ENCODE measurements at regions not wholly inside any gene's neighbourhood (a gene's known extent, or its start where the extent isn't known, plus 50 kb on each side); places are given as distances from the start of the nearest gene placed in this dataset.
A peak's percentile ranks its signal among the peaks of the same experiment; 100 is the strongest.

GRCh38 chr17:73821665-73822064, 177.4 kb upstream of the SDK2 start:
- peaks cover 40% of the 10 kb centered on the region for H3K27me3 Mint-ChIP-seq
- H3K36me3 Mint-ChIP-seq = no peaks in the 10 kb centered on the region
- peaks cover 5% of the 10 kb centered on the region for H3K9me3 Mint-ChIP-seq
- ATAC-seq = no peak
- no peak overlapping the region for H3K27ac Mint-ChIP-seq
- H3K4me3 Mint-ChIP-seq = no peak overlapping the region
- H3K4me1 Mint-ChIP-seq = no peaks in the 10 kb centered on the region

GRCh38 chr17:73822371-73822770, 178.1 kb upstream of the SDK2 start:
- peaks cover 40% of the 10 kb centered on the region for H3K27me3 Mint-ChIP-seq
- no peaks in the 10 kb centered on the region for H3K36me3 Mint-ChIP-seq
- peaks cover 5% of the 10 kb centered on the region for H3K9me3 Mint-ChIP-seq
- H3K4me1 Mint-ChIP-seq = no peaks in the 10 kb centered on the region
- no peak for ATAC-seq
- H3K4me3 Mint-ChIP-seq = no peak overlapping the region
- no peak overlapping the region for H3K27ac Mint-ChIP-seq

GRCh38 chr17:73823684-73824083, 179.4 kb upstream of the SDK2 start:
- Mint-ChIP-seq H3K27me3 (peaks cover 40% of the 10 kb centered on the region), H3K4me1 (no peaks in the 10 kb centered on the region), H3K9me3 (peaks cover 2% of the 10 kb centered on the region), H3K27ac (no peak overlapping the region), H3K4me3 (no peak overlapping the region), H3K36me3 (no peaks in the 10 kb centered on the region)
- no peak for ATAC-seq

DNA sequence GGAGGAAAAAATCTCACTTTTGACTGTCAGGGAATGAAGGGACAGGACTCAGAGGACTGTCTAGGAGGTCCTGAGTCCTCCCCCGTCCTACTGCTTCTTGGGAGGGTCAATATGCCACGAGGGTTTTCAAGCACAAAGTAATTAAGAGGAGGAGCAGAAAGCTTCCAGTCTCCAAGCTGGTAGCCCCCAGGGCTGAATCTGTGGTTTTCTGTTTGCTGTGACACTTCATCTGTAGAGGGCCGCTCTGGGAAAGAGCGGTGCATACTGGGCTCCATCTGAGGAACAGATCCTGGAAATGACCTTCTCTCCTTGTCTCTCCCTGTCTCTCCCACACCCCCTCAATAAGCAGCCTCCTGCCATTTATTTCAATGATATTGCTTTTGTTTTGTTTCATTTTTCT, 180.1 kb upstream of the SDK2 start:
- peaks cover 40% of the 10 kb centered on the region for H3K27me3 Mint-ChIP-seq
- ATAC-seq = no peak
- no peaks in the 10 kb centered on the region for H3K9me3 Mint-ChIP-seq
- no peaks in the 10 kb centered on the region for H3K4me1 Mint-ChIP-seq
- H3K36me3 Mint-ChIP-seq = no peaks in the 10 kb centered on the region
- no peak overlapping the region for H3K4me3 Mint-ChIP-seq
- no peak overlapping the region for H3K27ac Mint-ChIP-seq

- H3K27ac Mint-ChIP-seq = no peak overlapping the region
- H3K4me1 Mint-ChIP-seq = no peaks in the 10 kb centered on the region
- no peaks in the 10 kb centered on the region for H3K36me3 Mint-ChIP-seq
Observed at GRCh38 chr17:73826181-73826871, 182.1 kb upstream of the SDK2 start.

DNA sequence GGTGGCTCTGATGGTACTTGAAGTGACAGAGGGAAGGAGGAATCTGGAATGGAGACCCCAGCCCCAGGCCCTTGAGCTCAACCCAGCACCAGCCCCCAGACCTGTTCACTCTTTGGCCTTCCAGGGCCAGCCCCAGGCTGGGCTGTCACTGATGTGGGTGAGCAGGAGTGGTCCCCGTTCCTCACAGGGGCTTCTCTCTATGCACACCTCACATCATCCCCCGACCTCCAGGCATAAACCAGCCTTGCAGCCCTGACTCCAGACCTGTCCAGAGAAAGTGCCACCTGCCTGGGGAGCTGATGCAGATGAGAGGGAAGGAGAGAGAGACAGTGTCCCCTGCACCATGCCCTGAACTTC, 182.6 kb upstream of the SDK2 start:
- Mint-ChIP-seq H3K27ac (no peak overlapping the region), H3K4me1 (no peaks in the 10 kb centered on the region)

More at GRCh38 chr17:73826181-73826871, 182.1 kb upstream of the SDK2 start:
- Mint-ChIP-seq H3K4me3 (no peak overlapping the region), H3K27me3 (peaks cover 44% of the 10 kb centered on the region), H3K9me3 (no peaks in the 10 kb centered on the region)
- ATAC-seq = peak; percentile 9

GRCh38 chr17:73827627-73828291, 183.5 kb upstream of the SDK2 start:
- Mint-ChIP-seq H3K27me3 (peaks cover 41% of the 10 kb centered on the region), H3K4me1 (no peaks in the 10 kb centered on the region), H3K36me3 (no peaks in the 10 kb centered on the region), H3K9me3 (no peaks in the 10 kb centered on the region), H3K4me3 (no peak overlapping the region), H3K27ac (no peak overlapping the region)
- ATAC-seq = no peak

More for the DNA sequence above, 182.6 kb upstream of the SDK2 start:
- peak; percentile 29 for ATAC-seq
- no peak overlapping the region for H3K4me3 Mint-ChIP-seq
- peaks cover 43% of the 10 kb centered on the region for H3K27me3 Mint-ChIP-seq
- no peaks in the 10 kb centered on the region for H3K36me3 Mint-ChIP-seq
- H3K9me3 Mint-ChIP-seq = no peaks in the 10 kb centered on the region

DNA sequence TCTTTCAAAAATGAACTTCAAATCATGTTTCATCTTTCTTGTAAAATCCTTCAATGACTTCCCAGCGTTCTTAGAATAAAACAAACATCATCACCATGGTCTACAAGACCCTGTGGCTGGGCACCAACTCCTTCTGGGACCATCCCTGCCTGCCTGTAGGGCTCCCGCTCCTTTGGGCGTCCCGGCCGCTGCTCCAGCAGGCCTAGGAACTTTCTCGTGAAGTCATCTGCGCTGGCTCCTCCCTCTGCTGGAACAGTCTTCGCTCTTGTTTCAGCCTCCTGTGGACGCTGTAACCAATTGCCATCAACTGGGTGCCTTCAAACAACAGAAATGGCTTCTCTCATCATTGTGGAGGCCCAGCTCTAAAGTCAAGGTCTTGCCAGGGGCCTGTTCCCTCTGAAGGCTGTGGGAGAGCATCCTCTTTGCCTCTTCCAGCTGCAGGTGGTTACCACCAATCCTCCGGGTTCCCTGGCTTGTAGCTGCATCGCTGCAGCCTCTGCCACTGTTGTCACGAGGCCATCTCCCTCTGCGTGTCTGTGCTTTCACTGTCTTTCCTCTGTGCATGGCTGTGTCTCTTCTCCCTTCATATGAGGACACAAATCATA, 185.5 kb upstream of the SDK2 start:
- no peak overlapping the region for H3K4me3 Mint-ChIP-seq
- H3K27me3 Mint-ChIP-seq = peaks cover 32% of the 10 kb centered on the region
- ATAC-seq = no peak
- no peaks in the 10 kb centered on the region for H3K4me1 Mint-ChIP-seq
- no peaks in the 10 kb centered on the region for H3K9me3 Mint-ChIP-seq
- no peaks in the 10 kb centered on the region for H3K36me3 Mint-ChIP-seq
- no peak overlapping the region for H3K27ac Mint-ChIP-seq

- ATAC-seq = no peak
- Mint-ChIP-seq H3K27ac (no peak overlapping the region), H3K4me1 (no peaks in the 10 kb centered on the region), H3K9me3 (peaks cover 3% of the 10 kb centered on the region), H3K4me3 (no peak overlapping the region), H3K27me3 (peaks cover 37% of the 10 kb centered on the region), H3K36me3 (no peaks in the 10 kb centered on the region)
Observed at GRCh38 chr17:73831699-73832098, 187.5 kb upstream of the SDK2 start.

- H3K27ac Mint-ChIP-seq = no peak overlapping the region
- peaks cover 9% of the 10 kb centered on the region for H3K9me3 Mint-ChIP-seq
- peaks cover 40% of the 10 kb centered on the region for H3K27me3 Mint-ChIP-seq
- H3K4me3 Mint-ChIP-seq = no peak overlapping the region
- no peak for ATAC-seq
- H3K36me3 Mint-ChIP-seq = peaks cover 4% of the 10 kb centered on the region
- H3K4me1 Mint-ChIP-seq = no peaks in the 10 kb centered on the region
Observed at GRCh38 chr17:73833775-73834488, 189.7 kb upstream of the SDK2 start.

- peaks cover 45% of the 10 kb centered on the region for H3K27me3 Mint-ChIP-seq
- no peak overlapping the region for H3K4me3 Mint-ChIP-seq
- H3K27ac Mint-ChIP-seq = no peak overlapping the region
- no peaks in the 10 kb centered on the region for H3K4me1 Mint-ChIP-seq
- H3K36me3 Mint-ChIP-seq = peaks cover 4% of the 10 kb centered on the region
- H3K9me3 Mint-ChIP-seq = peaks cover 9% of the 10 kb centered on the region
- no peak for ATAC-seq
Observed at GRCh38 chr17:73834684-73835343, 190.6 kb upstream of the SDK2 start.

DNA sequence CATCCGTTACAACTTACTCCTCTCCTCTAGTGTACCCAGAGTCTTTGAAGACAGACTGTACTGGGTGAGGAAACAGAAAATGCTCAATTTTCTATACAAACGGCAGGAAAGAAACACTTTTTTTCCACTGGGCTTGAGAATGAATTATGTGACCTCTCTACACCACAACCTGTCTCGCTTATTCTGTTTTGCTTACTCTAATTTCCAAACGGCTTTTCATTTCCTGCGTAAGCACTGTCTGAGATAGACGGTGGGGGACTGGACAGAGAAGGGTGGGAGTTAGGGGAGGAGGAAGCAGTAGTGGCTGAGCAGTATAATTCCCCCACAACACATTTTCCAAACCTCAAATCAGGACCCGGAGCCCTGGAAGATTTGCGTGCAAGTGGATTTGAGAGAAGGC, 191.4 kb upstream of the SDK2 start:
- peaks cover 53% of the 10 kb centered on the region for H3K27me3 Mint-ChIP-seq
- no peak for ATAC-seq
- no peaks in the 10 kb centered on the region for H3K4me1 Mint-ChIP-seq
- no peak overlapping the region for H3K27ac Mint-ChIP-seq
- H3K4me3 Mint-ChIP-seq = no peak overlapping the region
- H3K9me3 Mint-ChIP-seq = peaks cover 9% of the 10 kb centered on the region
- H3K36me3 Mint-ChIP-seq = peaks cover 4% of the 10 kb centered on the region

DNA sequence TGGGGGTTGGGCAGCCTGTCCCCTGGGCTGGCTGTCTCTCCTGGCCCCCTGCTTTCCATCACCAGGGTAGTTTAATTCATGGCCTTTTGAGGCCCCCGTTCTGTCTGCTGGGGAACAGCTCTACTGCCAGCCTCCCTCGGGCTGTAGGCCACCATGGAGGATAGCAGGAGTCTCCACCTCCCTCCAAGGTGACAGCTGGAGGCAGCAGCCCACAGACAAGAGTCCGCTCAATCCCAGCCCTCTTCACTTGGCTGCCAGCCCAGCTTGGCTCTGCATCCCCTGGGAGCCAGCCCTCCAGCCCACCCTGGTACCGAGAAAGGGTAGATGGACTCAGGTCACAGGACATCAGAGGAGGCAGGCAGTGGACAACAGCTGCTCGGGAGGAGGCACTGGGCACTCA, 194.6 kb upstream of the SDK2 start:
- Mint-ChIP-seq H3K36me3 (peaks cover 4% of the 10 kb centered on the region), H3K27ac (no peak overlapping the region), H3K4me3 (no peak overlapping the region), H3K27me3 (peaks cover 57% of the 10 kb centered on the region), H3K9me3 (peaks cover 9% of the 10 kb centered on the region), H3K4me1 (no peaks in the 10 kb centered on the region)
- ATAC-seq = no peak

GRCh38 chr17:73840829-73841228, 196.6 kb upstream of the SDK2 start:
- no peak overlapping the region for H3K4me3 Mint-ChIP-seq
- peaks cover 4% of the 10 kb centered on the region for H3K36me3 Mint-ChIP-seq
- H3K27me3 Mint-ChIP-seq = peaks cover 47% of the 10 kb centered on the region
- H3K4me1 Mint-ChIP-seq = no peaks in the 10 kb centered on the region
- H3K27ac Mint-ChIP-seq = no peak overlapping the region
- peaks cover 9% of the 10 kb centered on the region for H3K9me3 Mint-ChIP-seq
- ATAC-seq = no peak

DNA sequence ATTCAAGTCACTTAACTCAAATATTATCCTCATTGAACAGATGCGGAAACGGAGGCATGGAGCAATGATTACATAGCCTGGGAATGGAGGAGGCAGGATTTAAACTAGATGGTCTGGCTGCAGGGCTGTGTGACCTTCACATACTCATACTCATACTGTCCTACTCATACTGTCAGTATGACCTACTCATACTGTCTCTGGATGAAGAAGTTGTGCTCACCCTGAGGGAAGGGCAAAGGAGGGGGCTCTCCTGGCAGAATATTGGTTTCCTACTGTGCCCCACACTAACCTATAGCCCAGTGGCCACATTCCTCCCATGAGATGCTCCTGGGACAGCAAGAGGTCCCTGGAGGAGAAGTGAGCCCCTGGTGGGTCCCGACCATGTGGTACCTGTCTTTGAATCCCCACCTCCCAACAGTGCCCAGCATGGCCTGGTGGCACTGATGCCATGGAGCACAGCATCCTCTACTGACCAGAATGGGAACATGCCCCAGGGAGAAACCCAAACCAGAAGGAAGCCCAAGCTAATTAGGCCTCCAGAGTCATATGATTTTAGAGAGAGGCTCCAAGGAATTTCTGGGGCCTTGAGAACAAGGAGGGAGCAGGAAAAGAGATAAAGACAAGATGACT, 197.3 kb upstream of the SDK2 start:
- H3K36me3 Mint-ChIP-seq = peaks cover 4% of the 10 kb centered on the region
- ATAC-seq = peak; percentile 40
- H3K27ac Mint-ChIP-seq = no peak overlapping the region

More for the DNA sequence above, 197.3 kb upstream of the SDK2 start:
- Mint-ChIP-seq H3K9me3 (peaks cover 7% of the 10 kb centered on the region), H3K4me3 (no peak overlapping the region), H3K4me1 (no peaks in the 10 kb centered on the region), H3K27me3 (peaks cover 40% of the 10 kb centered on the region)
